ENCODE measurements at regions not wholly inside any gene's neighbourhood (a gene's known extent, or its start where the extent isn't known, plus 50 kb on each side); places are given as distances from the start of the nearest gene placed in this dataset.
"Not testable (repeated sequence)": the region's sequence is repeated elsewhere in the genome, so short reads cannot be mapped to it uniquely, and the experiment has no call there.

- FAIRE-seq (no peak), DNase-seq (ENCODE audit: insufficient read length, low spot score) (no peak)
- TF ChIP-seq, protein P1, sequence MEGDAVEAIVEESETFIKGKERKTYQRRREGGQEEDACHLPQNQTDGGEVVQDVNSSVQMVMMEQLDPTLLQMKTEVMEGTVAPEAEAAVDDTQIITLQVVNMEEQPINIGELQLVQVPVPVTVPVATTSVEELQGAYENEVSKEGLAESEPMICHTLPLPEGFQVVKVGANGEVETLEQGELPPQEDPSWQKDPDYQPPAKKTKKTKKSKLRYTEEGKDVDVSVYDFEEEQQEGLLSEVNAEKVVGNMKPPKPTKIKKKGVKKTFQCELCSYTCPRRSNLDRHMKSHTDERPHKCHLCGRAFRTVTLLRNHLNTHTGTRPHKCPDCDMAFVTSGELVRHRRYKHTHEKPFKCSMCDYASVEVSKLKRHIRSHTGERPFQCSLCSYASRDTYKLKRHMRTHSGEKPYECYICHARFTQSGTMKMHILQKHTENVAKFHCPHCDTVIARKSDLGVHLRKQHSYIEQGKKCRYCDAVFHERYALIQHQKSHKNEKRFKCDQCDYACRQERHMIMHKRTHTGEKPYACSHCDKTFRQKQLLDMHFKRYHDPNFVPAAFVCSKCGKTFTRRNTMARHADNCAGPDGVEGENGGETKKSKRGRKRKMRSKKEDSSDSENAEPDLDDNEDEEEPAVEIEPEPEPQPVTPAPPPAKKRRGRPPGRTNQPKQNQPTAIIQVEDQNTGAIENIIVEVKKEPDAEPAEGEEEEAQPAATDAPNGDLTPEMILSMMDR (IDR thresholded peaks at IDR 0.05; ENCODE audit: insufficient read depth, missing control alignments) = no peak
These were observed 932.2 kb upstream of the LRFN5 start for GRCh38 chr14:40674502-40674901.

DNA sequence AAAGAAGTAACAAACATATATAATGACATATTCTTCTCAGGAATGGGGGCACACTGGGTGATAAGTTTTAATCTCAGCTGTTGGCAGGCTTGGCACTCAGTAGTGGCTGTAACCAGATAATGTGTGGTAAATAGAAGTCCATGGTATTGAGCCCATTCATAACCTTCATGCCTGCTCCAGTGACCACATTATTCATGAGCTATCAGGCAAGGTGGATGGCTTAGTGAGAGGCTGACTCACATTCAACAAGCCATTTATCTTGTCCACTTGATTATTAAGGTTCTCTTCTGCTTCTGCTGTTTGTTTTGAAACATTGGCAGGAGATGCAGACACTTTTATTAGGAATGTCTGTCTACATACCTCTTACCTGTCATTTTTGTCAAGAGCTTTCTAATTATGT lies 950.4 kb upstream of the LRFN5 start:
- TF ChIP-seq, protein P1 (IDR thresholded peaks at IDR 0.05; ENCODE audit: insufficient read depth, missing control alignments) = no peak
- no peak for FAIRE-seq
- no peak for DNase-seq (ENCODE audit: insufficient read length, low spot score)

DNA sequence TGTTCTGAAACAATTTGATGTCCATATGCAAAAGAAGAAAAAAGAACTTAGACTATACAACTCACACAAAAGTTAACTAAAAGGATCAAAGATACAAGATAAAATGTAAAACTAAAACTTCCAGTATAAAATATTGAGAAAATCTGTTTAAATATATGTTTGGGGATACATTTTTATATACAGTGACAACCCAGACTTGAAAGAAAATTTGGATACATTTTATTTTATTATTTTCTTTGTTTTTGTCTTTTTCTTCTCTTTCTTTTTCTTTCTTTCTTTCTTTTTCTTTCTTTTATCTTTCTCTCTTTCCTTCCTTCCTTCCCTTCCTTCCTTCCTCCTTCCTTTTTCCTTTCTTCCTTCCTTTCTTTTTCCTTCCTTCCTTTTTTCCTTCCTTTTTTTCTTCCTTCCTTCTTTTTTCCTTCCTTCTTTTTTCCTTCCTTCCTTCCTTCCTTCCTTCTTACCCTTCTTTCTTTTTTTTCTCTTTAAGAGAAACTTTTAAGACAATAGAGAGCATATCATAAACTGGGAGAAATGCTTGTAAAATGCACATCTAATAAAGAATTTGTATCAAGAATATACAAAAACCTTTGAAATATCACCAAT lies 954.5 kb upstream of the LRFN5 start:
- TF ChIP-seq, protein P1 (IDR thresholded peaks at IDR 0.05; ENCODE audit: insufficient read depth, missing control alignments) = no peak
- DNase-seq (ENCODE audit: insufficient read length, low spot score) (no peak), FAIRE-seq (no peak)

- peak; percentile 55 for FAIRE-seq
- no peak for DNase-seq (ENCODE audit: insufficient read length, low spot score)
- TF ChIP-seq, protein P1 (IDR thresholded peaks at IDR 0.05; ENCODE audit: insufficient read depth, missing control alignments) = no peak
These were observed 976.2 kb upstream of the LRFN5 start for GRCh38 chr14:40630471-40630870.

DNA sequence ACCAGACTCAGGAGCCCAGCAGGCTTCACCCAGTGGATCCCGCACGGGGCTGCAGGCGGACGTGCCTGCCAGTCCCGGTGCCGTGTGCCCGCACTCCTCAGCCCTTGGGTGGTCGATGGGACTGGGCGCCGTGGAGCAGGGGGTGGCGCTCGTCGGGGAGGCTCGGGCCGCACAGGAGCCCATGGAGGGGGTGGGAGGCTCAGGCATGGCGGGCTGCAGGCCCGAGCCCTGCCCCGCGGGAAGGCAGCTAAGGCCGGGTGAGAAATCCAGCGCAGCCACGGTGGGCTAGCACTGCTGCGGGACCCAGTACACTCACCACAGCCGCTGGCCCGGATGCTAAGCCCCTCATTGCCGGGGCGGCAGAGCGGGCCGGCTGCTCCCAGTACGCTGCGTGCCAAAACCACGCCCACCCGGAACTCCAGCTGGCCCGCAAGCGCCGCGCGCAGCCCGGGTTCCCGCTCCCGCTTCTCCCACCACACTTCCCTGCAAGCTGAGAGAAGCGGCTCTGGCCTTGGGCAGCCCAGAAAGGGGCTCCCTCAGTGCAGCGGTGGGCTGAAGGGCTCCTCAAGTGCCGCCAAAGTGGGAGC lies 977.0 kb upstream of the LRFN5 start:
- FAIRE-seq; DNase-seq (ENCODE audit: insufficient read length, low spot score): not testable (repeated sequence)

DNA sequence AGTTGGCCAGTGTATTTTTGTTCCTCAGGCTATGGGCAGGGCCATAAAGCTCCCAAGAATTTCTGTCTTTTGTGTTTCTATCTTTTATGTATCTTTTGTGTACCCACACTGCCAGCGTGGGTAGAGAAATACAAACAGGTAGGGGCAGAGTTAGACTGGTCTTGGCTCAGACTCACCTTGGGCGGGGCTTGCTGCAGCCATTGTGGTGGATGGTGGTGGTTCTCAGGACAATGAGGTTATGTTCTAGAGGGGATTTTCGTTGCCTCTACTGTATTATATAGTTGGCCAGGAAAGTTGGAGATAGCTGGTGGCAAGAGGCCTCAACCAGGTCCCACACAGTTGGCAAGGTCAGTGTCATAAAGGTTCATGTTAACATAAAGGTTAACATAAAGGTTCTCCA lies 977.5 kb upstream of the LRFN5 start:
- FAIRE-seq = no peak
- TF ChIP-seq, protein P1 (IDR thresholded peaks at IDR 0.05; ENCODE audit: insufficient read depth, missing control alignments) = no peak
- DNase-seq (ENCODE audit: insufficient read length, low spot score) = no peak

DNA sequence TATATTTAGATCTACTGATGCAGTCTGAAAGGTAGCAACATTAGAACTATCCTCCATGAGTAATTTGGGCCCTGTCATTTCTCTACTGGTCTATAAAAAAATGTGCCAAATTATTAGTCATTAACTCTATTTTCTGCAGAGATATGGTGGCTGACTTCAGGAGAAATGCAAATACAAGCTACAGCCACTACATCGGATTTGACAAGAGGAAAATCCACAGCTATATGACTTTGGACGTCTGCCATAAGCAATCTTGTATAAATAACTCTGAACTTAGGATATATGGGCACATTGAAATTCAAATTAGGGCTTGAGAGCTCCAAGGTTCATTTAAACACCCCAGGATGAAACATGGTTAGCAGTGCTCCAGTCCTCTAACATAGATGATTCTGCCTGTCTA lies 983.0 kb upstream of the LRFN5 start:
- FAIRE-seq = no peak

More for the DNA sequence above, 983.0 kb upstream of the LRFN5 start:
- no peak for DNase-seq (ENCODE audit: insufficient read length, low spot score)
- TF ChIP-seq, protein P1 (IDR thresholded peaks at IDR 0.05; ENCODE audit: insufficient read depth, missing control alignments) = no peak
